Thyroid gland (tissue), 4 donors: ENCODE measurements at regions not wholly inside any gene's neighbourhood (a gene's known extent, or its start where the extent isn't known, plus 50 kb on each side); places are given as distances from the start of the nearest gene placed in this dataset.

Experiments used
- POLR2A ChIP-seq, 2 donors: fragments of 450-650 bp; IDR thresholded peaks; one replicate each; pipeline ENCODE4 v1.6.1; 2017; ENCODE audit warnings: antibody characterized with exemption in 2 of 2, mild to moderate bottlenecking in 2 of 2, moderate library complexity in 1 of 2
- TF ChIP-seq, protein P1 (sequence below), 6 experiments: fragments of 200-600 bp in 3 of 6; fragments of 450-650 bp in 3 of 6; sonication (generic) in 3 of 6; IDR thresholded peaks; one replicate each; pipeline ENCODE4 v1.5.1; 2016 to 2019; ENCODE audit warnings: antibody characterized with exemption in 6 of 6, mild to moderate bottlenecking in 2 of 6, inconsistent platforms in 1 of 6, moderate library complexity in 1 of 6

DNA sequence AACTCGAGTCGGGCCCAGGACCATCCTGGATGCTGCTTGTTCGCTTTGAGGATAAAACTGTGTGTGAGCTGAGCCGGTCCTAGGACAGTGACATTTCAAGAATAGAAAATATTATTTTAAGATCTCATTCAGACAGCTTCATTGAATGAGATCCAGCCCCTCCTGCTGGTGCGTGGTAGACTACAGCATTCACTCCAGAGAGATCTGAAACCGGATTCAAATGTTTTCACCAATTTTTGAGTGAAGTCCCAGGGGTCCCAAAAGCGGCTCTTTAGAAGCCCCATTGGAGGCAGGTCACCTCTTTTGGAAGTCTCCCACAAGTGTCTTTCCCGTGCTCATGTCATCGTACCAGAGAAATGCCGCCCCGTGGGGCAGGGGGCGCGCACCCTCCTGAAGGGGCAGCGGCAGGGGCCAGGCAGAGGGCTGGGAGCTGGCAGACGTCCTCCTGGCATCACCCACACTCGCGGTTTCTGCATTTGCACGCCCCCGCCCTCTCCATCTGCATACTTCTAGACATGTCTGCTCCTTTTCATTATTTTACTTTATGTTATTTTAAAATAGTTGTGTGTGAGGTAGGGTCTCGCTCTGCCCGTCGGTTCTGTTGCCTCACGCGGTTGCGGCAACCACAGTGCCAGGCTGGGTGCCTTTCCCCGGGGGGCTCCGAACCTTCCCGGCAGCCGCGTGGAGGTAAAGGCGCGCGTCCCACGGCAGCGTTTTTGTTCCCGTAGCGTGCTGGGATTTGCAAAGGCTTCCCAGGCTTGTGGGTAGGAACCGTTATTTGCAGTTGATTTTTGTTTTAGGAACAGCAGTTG lies 52.3 kb upstream of the DPYSL4 start:
- TF ChIP-seq POLR2A (IDR thresholded peaks at IDR 0.05) = no peak
- TF ChIP-seq, protein P1, sequence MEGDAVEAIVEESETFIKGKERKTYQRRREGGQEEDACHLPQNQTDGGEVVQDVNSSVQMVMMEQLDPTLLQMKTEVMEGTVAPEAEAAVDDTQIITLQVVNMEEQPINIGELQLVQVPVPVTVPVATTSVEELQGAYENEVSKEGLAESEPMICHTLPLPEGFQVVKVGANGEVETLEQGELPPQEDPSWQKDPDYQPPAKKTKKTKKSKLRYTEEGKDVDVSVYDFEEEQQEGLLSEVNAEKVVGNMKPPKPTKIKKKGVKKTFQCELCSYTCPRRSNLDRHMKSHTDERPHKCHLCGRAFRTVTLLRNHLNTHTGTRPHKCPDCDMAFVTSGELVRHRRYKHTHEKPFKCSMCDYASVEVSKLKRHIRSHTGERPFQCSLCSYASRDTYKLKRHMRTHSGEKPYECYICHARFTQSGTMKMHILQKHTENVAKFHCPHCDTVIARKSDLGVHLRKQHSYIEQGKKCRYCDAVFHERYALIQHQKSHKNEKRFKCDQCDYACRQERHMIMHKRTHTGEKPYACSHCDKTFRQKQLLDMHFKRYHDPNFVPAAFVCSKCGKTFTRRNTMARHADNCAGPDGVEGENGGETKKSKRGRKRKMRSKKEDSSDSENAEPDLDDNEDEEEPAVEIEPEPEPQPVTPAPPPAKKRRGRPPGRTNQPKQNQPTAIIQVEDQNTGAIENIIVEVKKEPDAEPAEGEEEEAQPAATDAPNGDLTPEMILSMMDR (IDR thresholded peaks at IDR 0.05) = no peak
